RWPE2 (cell line): ENCODE measurements at regions not wholly inside any gene's neighbourhood (a gene's known extent, or its start where the extent isn't known, plus 50 kb on each side); places are given as distances from the start of the nearest gene placed in this dataset.

Source experiments
- ATAC-seq: fragments of 200-7000 bp; cut with Tn5 transposase; 3 replicates; pipeline ENCODE4 v1.9.1; 2021; ENCODE audit warnings: low read depth
- DNase-seq: peaks from one replicate; pipeline ENCODE4 v3.0.0-alpha.2; 2020; ENCODE audit warnings: low spot score
- H3K27ac ChIP-seq: fragments of 450-650 bp; 2 replicates; pipeline ENCODE4 v1.5.1; 2017; ENCODE audit warnings: mild to moderate bottlenecking; ENCODE audit not compliant: poor library complexity, severe bottlenecking
- H3K27me3 ChIP-seq: fragments of 250-450 bp; sonication (Bioruptor Pico); 2 replicates; pipeline ENCODE4 v1.5.1; 2021; ENCODE audit warnings: mild to moderate bottlenecking, moderate library complexity; ENCODE audit not compliant: insufficient read depth, poor library complexity, severe bottlenecking
- H3K36me3 ChIP-seq: fragments of 250-450 bp; sonication (Bioruptor Pico); 2 replicates; pipeline ENCODE4 v1.5.1; 2020; ENCODE audit warnings: low read depth, mild to moderate bottlenecking, moderate library complexity
- H3K4me1 ChIP-seq: fragments of 250-450 bp; sonication (Bioruptor Pico); 2 replicates; pipeline ENCODE4 v1.5.1; 2021; ENCODE audit warnings: mild to moderate bottlenecking, moderate library complexity; ENCODE audit not compliant: insufficient read depth, poor library complexity, severe bottlenecking
- H3K4me3 ChIP-seq: fragments of 250-450 bp; sonication (Bioruptor Pico); 2 replicates; pipeline ENCODE4 v1.5.1; 2021; ENCODE audit warnings: mild to moderate bottlenecking, moderate library complexity; ENCODE audit not compliant: severe bottlenecking
- H3K9me3 ChIP-seq: fragments of 250-450 bp; sonication (Bioruptor Pico); 2 replicates; pipeline ENCODE4 v1.5.1; 2021; ENCODE audit warnings: mild to moderate bottlenecking, moderate library complexity; ENCODE audit not compliant: severe bottlenecking
- CTCF ChIP-seq: fragments of 450-650 bp; IDR thresholded peaks from one replicate; pipeline ENCODE4 v1.5.1; 2017; ENCODE audit warnings: mild to moderate bottlenecking, moderate library complexity; ENCODE audit not compliant: poor library complexity, severe bottlenecking

GRCh38 chr15:58261368-58261767, 123.2 kb downstream of the AQP9 start:
- Histone ChIP-seq H3K4me3 (no peak overlapping the region), H3K36me3 (no peaks in the 10 kb centered on the region), H3K27ac (peak overlapping the region; percentile 37), H3K4me1 (peaks cover 30% of the 10 kb centered on the region), H3K27me3 (no peaks in the 10 kb centered on the region), H3K9me3 (no peaks in the 10 kb centered on the region)
- TF ChIP-seq CTCF = no peak
- ATAC-seq (no peak), DNase-seq (no peak)

- no peak for TF ChIP-seq CTCF
- no peak for DNase-seq
- Histone ChIP-seq H3K4me3 (no peak overlapping the region), H3K9me3 (no peaks in the 10 kb centered on the region), H3K27ac (no peak overlapping the region), H3K36me3 (no peaks in the 10 kb centered on the region), H3K4me1 (peaks cover 24% of the 10 kb centered on the region), H3K27me3 (no peaks in the 10 kb centered on the region)
- no peak for ATAC-seq
Observed at GRCh38 chr15:58264053-58264971, 126.1 kb downstream of the AQP9 start.

- DNase-seq = no peak
- Histone ChIP-seq H3K4me1 (peaks cover 6% of the 10 kb centered on the region), H3K4me3 (no peak overlapping the region), H3K27ac (peak overlapping the region; percentile 2), H3K36me3 (no peaks in the 10 kb centered on the region), H3K27me3 (peaks cover 4% of the 10 kb centered on the region), H3K9me3 (peaks cover 15% of the 10 kb centered on the region)
- TF ChIP-seq CTCF = no peak
- ATAC-seq = peak; percentile 77
Observed at GRCh38 chr15:58267051-58267450, 128.9 kb downstream of the AQP9 start.

- Histone ChIP-seq H3K36me3 (no peaks in the 10 kb centered on the region), H3K27ac (no peak overlapping the region), H3K4me1 (peaks cover 6% of the 10 kb centered on the region), H3K27me3 (peaks cover 4% of the 10 kb centered on the region), H3K4me3 (no peak overlapping the region), H3K9me3 (peaks cover 23% of the 10 kb centered on the region)
- DNase-seq (no peak), ATAC-seq (no peak)
- no peak for TF ChIP-seq CTCF
Observed at GRCh38 chr15:58268746-58269267, 130.6 kb downstream of the AQP9 start.
